Hepatocyte (in vitro differentiated cells): ENCODE measurements at regions not wholly inside any gene's neighbourhood (a gene's known extent, or its start where the extent isn't known, plus 50 kb on each side); places are given as distances from the start of the nearest gene placed in this dataset.

ENCODE experiments used
- EZH2 ChIP-seq: fragments of 200-600 bp; sonication (generic); IDR thresholded peaks from 2 replicates; pipeline ENCODE4 v1.6.1; 2016; ENCODE audit warnings: antibody characterized with exemption, mild to moderate bottlenecking, borderline replicate concordance
- TF ChIP-seq, protein P1 (sequence below): fragments of 200-600 bp; sonication (generic); IDR thresholded peaks from 2 replicates; pipeline ENCODE4 v1.5.1; 2016; ENCODE audit warnings: antibody characterized with exemption, mild to moderate bottlenecking; ENCODE audit not compliant: poor library complexity

DNA sequence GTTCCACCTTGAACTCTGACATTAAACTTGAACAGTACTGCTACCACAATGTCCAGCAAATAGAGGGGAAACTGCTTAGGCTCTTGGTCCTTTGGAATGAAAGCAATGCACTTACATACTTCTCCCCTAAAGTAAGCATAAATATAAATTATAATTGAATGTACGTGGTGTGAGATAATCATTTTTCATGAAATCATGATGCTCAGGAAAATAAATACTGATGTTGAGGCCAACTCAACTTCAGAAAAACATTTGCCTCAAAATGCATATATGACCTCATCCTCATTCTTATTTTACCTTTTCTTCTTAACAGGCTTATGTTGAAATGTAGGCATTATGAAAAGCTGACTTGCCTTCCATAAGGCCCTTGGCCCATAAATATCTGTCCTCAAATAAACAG is 166.3 kb downstream of the KDR start:
- TF ChIP-seq EZH2, result no peak
- TF ChIP-seq, protein P1, sequence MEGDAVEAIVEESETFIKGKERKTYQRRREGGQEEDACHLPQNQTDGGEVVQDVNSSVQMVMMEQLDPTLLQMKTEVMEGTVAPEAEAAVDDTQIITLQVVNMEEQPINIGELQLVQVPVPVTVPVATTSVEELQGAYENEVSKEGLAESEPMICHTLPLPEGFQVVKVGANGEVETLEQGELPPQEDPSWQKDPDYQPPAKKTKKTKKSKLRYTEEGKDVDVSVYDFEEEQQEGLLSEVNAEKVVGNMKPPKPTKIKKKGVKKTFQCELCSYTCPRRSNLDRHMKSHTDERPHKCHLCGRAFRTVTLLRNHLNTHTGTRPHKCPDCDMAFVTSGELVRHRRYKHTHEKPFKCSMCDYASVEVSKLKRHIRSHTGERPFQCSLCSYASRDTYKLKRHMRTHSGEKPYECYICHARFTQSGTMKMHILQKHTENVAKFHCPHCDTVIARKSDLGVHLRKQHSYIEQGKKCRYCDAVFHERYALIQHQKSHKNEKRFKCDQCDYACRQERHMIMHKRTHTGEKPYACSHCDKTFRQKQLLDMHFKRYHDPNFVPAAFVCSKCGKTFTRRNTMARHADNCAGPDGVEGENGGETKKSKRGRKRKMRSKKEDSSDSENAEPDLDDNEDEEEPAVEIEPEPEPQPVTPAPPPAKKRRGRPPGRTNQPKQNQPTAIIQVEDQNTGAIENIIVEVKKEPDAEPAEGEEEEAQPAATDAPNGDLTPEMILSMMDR, result no peak
